Neural progenitor cell (in vitro differentiated cells): ENCODE measurements at regions not wholly inside any gene's neighbourhood (a gene's known extent, or its start where the extent isn't known, plus 50 kb on each side); places are given as distances from the start of the nearest gene placed in this dataset.

Source experiments
- DNase-seq: peaks from one replicate; pipeline ENCODE4 v3.0.0-alpha.2; 2016; ENCODE audit warnings: low spot score
- H2AFZ ChIP-seq: fragments of 200-600 bp; sonication (generic); replicated peaks from 2 replicates; pipeline ENCODE4 v1.6.1; 2016; ENCODE audit warnings: antibody characterized with exemption
- H3F3A ChIP-seq: fragments of 200-600 bp; sonication (generic); 2 replicates; pipeline ENCODE4 v1.6.1; 2016; ENCODE audit warnings: antibody characterized with exemption, low read depth
- H3K27ac ChIP-seq: fragments of 200-600 bp; sonication (generic); 2 replicates; pipeline ENCODE4 v1.5.1; 2016; ENCODE audit warnings: mild to moderate bottlenecking
- H3K27me3 ChIP-seq: fragments of 200-600 bp; sonication (generic); 2 replicates; pipeline ENCODE4 v1.6.1; 2016; ENCODE audit warnings: mild to moderate bottlenecking, moderate library complexity
- H3K36me3 ChIP-seq: fragments of 200-600 bp; sonication (generic); 2 replicates; pipeline ENCODE4 v1.5.1; 2016
- H3K4me1 ChIP-seq: fragments of 200-600 bp; sonication (generic); 2 replicates; pipeline ENCODE4 v1.6.1; 2016; ENCODE audit warnings: mixed run types
- H3K4me2 ChIP-seq: fragments of 200-600 bp; sonication (generic); 2 replicates; pipeline ENCODE4 v1.6.1; 2016
- H3K4me3 ChIP-seq: fragments of 200-600 bp; sonication (generic); 2 replicates; pipeline ENCODE4 v1.5.1; 2016
- H3K79me2 ChIP-seq: fragments of 200-600 bp; sonication (generic); 2 replicates; pipeline ENCODE4 v1.6.1; 2016; ENCODE audit warnings: low read depth
- H3K9ac ChIP-seq: fragments of 200-600 bp; sonication (generic); 2 replicates; pipeline ENCODE4 v1.6.1; 2016
- H3K9me3 ChIP-seq: fragments of 200-600 bp; sonication (generic); 2 replicates; pipeline ENCODE4 v1.5.1; 2016; ENCODE audit warnings: low read depth
- H4K20me1 ChIP-seq: fragments of 200-600 bp; sonication (generic); 2 replicates; pipeline ENCODE4 v1.6.1; 2016; ENCODE audit warnings: low read depth
- H3K27ac Mint-ChIP-seq: 3 replicates; pipeline ENCODE4 v1.8.0; 2021; ENCODE audit warnings: mixed read lengths
- H3K27me3 Mint-ChIP-seq: 2 replicates; pipeline ENCODE4 v1.8.0; 2022; ENCODE audit warnings: low read depth, mild to moderate bottlenecking, inconsistent platforms, moderate library complexity, mixed read lengths; ENCODE audit not compliant: insufficient read depth
- H3K36me3 Mint-ChIP-seq: 3 replicates; pipeline ENCODE4 v1.8.0; 2021; ENCODE audit warnings: mixed read lengths
- H3K4me1 Mint-ChIP-seq: 3 replicates; pipeline ENCODE4 v1.8.0; 2021; ENCODE audit warnings: mixed read lengths
- H3K4me3 Mint-ChIP-seq: 3 replicates; pipeline ENCODE4 v1.8.0; 2021; ENCODE audit warnings: mild to moderate bottlenecking, moderate library complexity, mixed read lengths
- H3K9me3 Mint-ChIP-seq: 3 replicates; pipeline ENCODE4 v1.8.0; 2020; ENCODE audit warnings: mixed read lengths
- EZH2 ChIP-seq: fragments of 200-600 bp; sonication (generic); IDR thresholded peaks from 2 replicates; pipeline ENCODE4 v1.6.1; 2017; ENCODE audit warnings: antibody characterized with exemption, mild to moderate bottlenecking, moderate library complexity
- EZH2phosphoT487 ChIP-seq: fragments of 200-600 bp; sonication (generic); IDR thresholded peaks from 2 replicates; pipeline ENCODE4 v1.6.1; 2017; ENCODE audit warnings: antibody characterized with exemption
- TF ChIP-seq, protein P1 (sequence below): fragments of 200-600 bp; sonication (generic); IDR thresholded peaks from 2 replicates; pipeline ENCODE4 v1.5.1; 2017; ENCODE audit warnings: antibody characterized with exemption, mild to moderate bottlenecking

DNA sequence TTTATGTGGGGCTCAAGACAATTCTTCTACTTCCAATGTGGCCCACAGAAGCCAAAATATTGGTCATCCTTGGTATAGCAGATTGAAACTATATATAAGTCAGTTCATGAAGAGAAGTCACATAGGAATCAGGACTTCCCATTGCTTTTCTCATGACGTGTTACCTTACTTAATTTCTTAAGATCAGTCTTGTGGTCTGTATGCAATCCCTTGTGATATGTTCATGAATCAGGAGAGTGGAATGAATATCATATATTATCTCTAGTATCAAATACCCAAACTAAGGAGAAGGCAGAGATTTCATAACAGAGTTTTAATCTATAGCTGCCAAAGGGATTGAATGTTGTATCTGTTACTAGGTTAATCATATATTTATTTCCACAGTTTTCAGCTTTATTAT lies 1390.4 kb downstream of the SUCLG1 start:
- no peak overlapping the region for H3K4me2 ChIP-seq
- no peak overlapping the region for H2AFZ ChIP-seq
- H3K36me3 ChIP-seq = no peaks in the 10 kb centered on the region
- H3F3A ChIP-seq = no peaks in the 10 kb centered on the region
- DNase-seq = no peak
- Mint-ChIP-seq H3K4me1 (no peaks in the 10 kb centered on the region), H3K9me3 (no peaks in the 10 kb centered on the region), H3K27ac (no peak overlapping the region), H3K27me3 (no peaks in the 10 kb centered on the region), H3K4me3 (no peak overlapping the region), H3K36me3 (no peaks in the 10 kb centered on the region)
- H4K20me1 ChIP-seq = no peaks in the 10 kb centered on the region
- H3K9ac ChIP-seq = no peak overlapping the region
- H3K4me1 ChIP-seq = no peaks in the 10 kb centered on the region
- no peak overlapping the region for H3K27ac ChIP-seq
- no peaks in the 10 kb centered on the region for H3K27me3 ChIP-seq
- H3K79me2 ChIP-seq = no peaks in the 10 kb centered on the region
- H3K9me3 ChIP-seq = no peaks in the 10 kb centered on the region
- TF ChIP-seq, protein P1, sequence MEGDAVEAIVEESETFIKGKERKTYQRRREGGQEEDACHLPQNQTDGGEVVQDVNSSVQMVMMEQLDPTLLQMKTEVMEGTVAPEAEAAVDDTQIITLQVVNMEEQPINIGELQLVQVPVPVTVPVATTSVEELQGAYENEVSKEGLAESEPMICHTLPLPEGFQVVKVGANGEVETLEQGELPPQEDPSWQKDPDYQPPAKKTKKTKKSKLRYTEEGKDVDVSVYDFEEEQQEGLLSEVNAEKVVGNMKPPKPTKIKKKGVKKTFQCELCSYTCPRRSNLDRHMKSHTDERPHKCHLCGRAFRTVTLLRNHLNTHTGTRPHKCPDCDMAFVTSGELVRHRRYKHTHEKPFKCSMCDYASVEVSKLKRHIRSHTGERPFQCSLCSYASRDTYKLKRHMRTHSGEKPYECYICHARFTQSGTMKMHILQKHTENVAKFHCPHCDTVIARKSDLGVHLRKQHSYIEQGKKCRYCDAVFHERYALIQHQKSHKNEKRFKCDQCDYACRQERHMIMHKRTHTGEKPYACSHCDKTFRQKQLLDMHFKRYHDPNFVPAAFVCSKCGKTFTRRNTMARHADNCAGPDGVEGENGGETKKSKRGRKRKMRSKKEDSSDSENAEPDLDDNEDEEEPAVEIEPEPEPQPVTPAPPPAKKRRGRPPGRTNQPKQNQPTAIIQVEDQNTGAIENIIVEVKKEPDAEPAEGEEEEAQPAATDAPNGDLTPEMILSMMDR = no peak
- TF ChIP-seq EZH2phosphoT487 = no peak
- TF ChIP-seq EZH2 = no peak
- H3K4me3 ChIP-seq = no peak overlapping the region

DNA sequence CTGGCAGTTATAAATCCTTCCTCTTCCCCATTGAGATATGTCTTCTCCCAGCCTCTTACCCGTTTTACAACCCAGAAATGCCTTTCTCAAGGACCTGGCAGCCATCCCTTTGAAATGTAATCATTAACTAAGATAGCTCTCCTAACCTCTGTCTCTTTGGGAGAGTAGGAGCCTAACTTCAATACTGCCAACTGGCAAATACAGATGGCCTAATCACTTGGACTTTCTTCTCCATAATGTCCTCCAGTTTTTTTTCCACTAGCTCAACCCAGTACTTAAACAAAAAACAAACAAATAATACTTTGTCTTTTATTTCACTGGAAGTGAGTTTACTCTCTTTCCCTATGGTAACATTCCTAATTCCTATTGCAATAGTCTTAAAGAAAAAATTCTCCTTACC lies 1391.1 kb downstream of the SUCLG1 start:
- H3K27ac ChIP-seq = no peak overlapping the region
- H3K79me2 ChIP-seq = no peaks in the 10 kb centered on the region
- H3K4me2 ChIP-seq = no peak overlapping the region
- H3K36me3 ChIP-seq = no peaks in the 10 kb centered on the region
- no peak for DNase-seq
- H3K9me3 Mint-ChIP-seq = no peaks in the 10 kb centered on the region
- H3K9me3 ChIP-seq = no peaks in the 10 kb centered on the region
- no peak overlapping the region for H2AFZ ChIP-seq
- H3K27ac Mint-ChIP-seq = no peak overlapping the region
- H3K4me1 Mint-ChIP-seq = no peaks in the 10 kb centered on the region
- TF ChIP-seq EZH2 (no peak), EZH2phosphoT487 (no peak)
- TF ChIP-seq, protein P1 = no peak
- H3K4me3 Mint-ChIP-seq = no peak overlapping the region
- no peaks in the 10 kb centered on the region for H4K20me1 ChIP-seq
- no peak overlapping the region for H3K9ac ChIP-seq
- H3K4me3 ChIP-seq = no peak overlapping the region
- H3K27me3 Mint-ChIP-seq = no peaks in the 10 kb centered on the region
- H3K36me3 Mint-ChIP-seq = no peaks in the 10 kb centered on the region
- H3K27me3 ChIP-seq = no peaks in the 10 kb centered on the region
- no peaks in the 10 kb centered on the region for H3F3A ChIP-seq
- no peaks in the 10 kb centered on the region for H3K4me1 ChIP-seq

DNA sequence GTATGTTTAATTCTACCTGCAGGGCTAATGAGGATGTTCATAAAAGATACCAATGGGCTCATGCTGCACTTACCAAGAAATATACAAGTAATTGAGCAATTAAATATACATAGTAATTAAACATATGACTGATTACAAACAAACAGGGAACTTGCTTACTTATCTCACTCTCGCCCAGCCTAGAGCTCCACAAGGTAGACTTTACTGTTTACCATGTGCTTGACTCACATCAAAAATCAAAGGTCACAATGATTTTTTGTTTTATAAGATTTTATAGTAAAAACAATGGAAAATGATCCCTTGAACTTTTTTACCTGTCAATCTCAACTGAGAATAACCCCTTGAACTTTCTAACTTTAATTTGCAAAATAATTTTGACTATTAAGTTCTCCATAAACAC lies 1395.1 kb downstream of the SUCLG1 start:
- Histone ChIP-seq H2AFZ (no peak overlapping the region), H3K79me2 (no peaks in the 10 kb centered on the region), H3F3A (no peaks in the 10 kb centered on the region), H3K27ac (no peak overlapping the region), H3K4me2 (no peak overlapping the region), H3K4me3 (no peak overlapping the region), H3K27me3 (no peaks in the 10 kb centered on the region), H4K20me1 (no peaks in the 10 kb centered on the region), H3K36me3 (no peaks in the 10 kb centered on the region), H3K9me3 (no peaks in the 10 kb centered on the region), H3K4me1 (no peaks in the 10 kb centered on the region), H3K9ac (no peak overlapping the region)
- H3K9me3 Mint-ChIP-seq = peaks cover under 1% of the 10 kb centered on the region
- H3K36me3 Mint-ChIP-seq = no peaks in the 10 kb centered on the region
- H3K27ac Mint-ChIP-seq = no peak overlapping the region
- no peak for DNase-seq
- TF ChIP-seq EZH2 (no peak), EZH2phosphoT487 (no peak)
- TF ChIP-seq, protein P1 = no peak
- no peaks in the 10 kb centered on the region for H3K27me3 Mint-ChIP-seq
- no peaks in the 10 kb centered on the region for H3K4me1 Mint-ChIP-seq
- no peak overlapping the region for H3K4me3 Mint-ChIP-seq

DNA sequence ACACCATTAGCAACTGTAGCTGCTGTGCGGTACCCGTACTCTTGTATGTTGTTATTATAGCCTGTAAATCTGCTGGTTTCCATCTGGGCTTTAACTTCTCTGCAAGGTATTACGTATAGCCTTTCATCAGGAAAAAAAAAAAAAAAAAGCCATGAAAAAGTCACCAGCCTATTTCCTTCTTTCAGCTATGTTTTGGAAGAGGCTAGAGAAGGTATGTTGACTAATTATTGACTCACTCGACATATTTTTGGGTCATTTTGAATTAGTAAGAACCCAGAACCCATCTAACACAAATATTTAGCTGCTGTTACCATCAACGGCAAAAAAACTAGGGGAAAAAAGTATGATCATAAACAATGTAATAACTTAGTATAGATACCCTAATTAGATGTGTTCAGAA lies 1395.6 kb downstream of the SUCLG1 start:
- Histone ChIP-seq H3K4me1 (no peaks in the 10 kb centered on the region), H3K27ac (no peak overlapping the region), H3K4me3 (no peak overlapping the region), H3F3A (no peaks in the 10 kb centered on the region), H3K27me3 (no peaks in the 10 kb centered on the region), H3K4me2 (no peak overlapping the region), H4K20me1 (no peaks in the 10 kb centered on the region), H3K36me3 (no peaks in the 10 kb centered on the region), H3K79me2 (no peaks in the 10 kb centered on the region), H2AFZ (no peak overlapping the region), H3K9ac (no peak overlapping the region), H3K9me3 (no peaks in the 10 kb centered on the region)
- TF ChIP-seq EZH2phosphoT487 = no peak
- Mint-ChIP-seq H3K36me3 (no peaks in the 10 kb centered on the region), H3K27ac (no peak overlapping the region), H3K4me3 (no peak overlapping the region), H3K4me1 (no peaks in the 10 kb centered on the region), H3K27me3 (no peaks in the 10 kb centered on the region), H3K9me3 (peaks cover 3% of the 10 kb centered on the region)
- DNase-seq = no peak
